Uterus (tissue), 3 donors: ENCODE measurements at regions not wholly inside any gene's neighbourhood (a gene's known extent, or its start where the extent isn't known, plus 50 kb on each side); places are given as distances from the start of the nearest gene placed in this dataset.

Source experiments
- DNase-seq, 2 donors: peaks; one replicate each; pipeline ENCODE4 v3.0.0-alpha.2; 2019 to 2020
- H3K27ac ChIP-seq, 2 donors: fragments of 200-600 bp; sonication (generic); 1 replicate in 1 of 2; 2 replicates in 1 of 2; pipeline ENCODE4 v1.5.1; 2016 to 2018
- H3K27me3 ChIP-seq, 2 donors: fragments of 200-600 bp; sonication (generic); one replicate each; pipeline ENCODE4 v1.5.1; 2018 to 2019; ENCODE audit warnings: control low read depth in 1 of 2
- H3K36me3 ChIP-seq, 2 donors: fragments of 200-600 bp; sonication (generic); one replicate each; pipeline ENCODE4 v1.5.1; 2019; ENCODE audit warnings: control low read depth in 1 of 2
- H3K4me1 ChIP-seq, 2 donors: fragments of 200-600 bp; sonication (generic); one replicate each; pipeline ENCODE4 v1.5.1; 2018 to 2019; ENCODE audit warnings: control low read depth in 1 of 2
- H3K4me3 ChIP-seq, 2 donors: fragments of 200-600 bp; sonication (generic); 1 replicate in 1 of 2; 2 replicates in 1 of 2; pipeline ENCODE4 v1.5.1; 2018 to 2019; ENCODE audit warnings: mild to moderate bottlenecking in 1 of 2
- H3K9me3 ChIP-seq, 2 donors: fragments of 200-600 bp; sonication (generic); one replicate each; pipeline ENCODE4 v1.5.1; 2019; ENCODE audit warnings: control low read depth in 1 of 2
- POLR2A ChIP-seq, 2 donors: fragments of 450-650 bp; IDR thresholded peaks; one replicate each; pipeline ENCODE4 v1.6.1; 2016; ENCODE audit warnings: antibody characterized with exemption in 2 of 2, mild to moderate bottlenecking in 1 of 2, moderate library complexity in 1 of 2
- intact Hi-C: fragments of 100-400 bp; cut with DNase I; formaldehyde crosslinking; loops from one replicate; pipeline ENCODE4 v1.15.1; 2023; ENCODE audit warnings: low total_unique reads
- TF ChIP-seq, protein P1 (sequence below), 4 experiments: fragments of 200-600 bp in 2 of 4; fragments of 450-650 bp in 2 of 4; sonication (generic) in 2 of 4; IDR thresholded peaks; one replicate each; pipeline ENCODE4 v1.5.1; 2016 to 2019; ENCODE audit warnings: antibody characterized with exemption in 4 of 4, mild to moderate bottlenecking in 2 of 4, moderate library complexity in 1 of 4
- donor health status: DM: yes; HTN: yes; CAD: no.

DNA sequence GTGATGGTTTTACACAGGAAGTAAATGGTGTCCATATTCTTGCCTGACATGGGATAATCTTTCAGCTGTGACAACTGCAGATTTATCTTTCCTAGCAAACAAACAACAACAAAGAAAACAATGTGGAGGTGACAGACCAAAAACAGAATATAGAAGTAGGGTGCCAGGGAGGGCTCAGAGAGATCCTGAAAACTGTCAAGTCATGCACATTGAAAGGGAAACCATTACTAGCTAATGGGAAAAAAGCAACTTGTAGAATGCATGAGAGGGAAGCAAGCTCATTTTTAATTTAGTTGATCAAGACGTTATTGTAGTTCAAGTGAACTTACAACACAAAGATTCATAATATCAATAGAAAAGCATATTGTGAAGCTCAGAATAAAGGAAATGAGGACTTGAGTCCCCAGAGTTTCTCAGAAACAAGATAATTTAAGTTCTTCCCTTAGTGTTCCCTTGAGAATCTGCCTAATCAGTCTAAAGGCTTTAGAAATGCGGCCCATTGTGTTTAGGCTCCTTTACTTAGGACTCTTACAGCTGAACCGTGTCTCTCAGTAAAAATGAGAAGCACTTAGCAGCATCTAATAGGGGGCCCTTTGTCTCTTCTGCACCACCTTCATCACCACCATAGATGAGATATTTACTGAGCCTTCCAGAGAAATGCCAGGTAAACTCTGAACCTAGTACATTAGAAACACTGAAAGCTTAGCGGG, 115.6 kb upstream of the CADPS start:
- Histone ChIP-seq H3K27me3 (no peaks in the 10 kb centered on the region), H3K4me3 (no peak overlapping the region), H3K9me3 (no peaks in the 10 kb centered on the region), H3K36me3 (no peaks in the 10 kb centered on the region), H3K4me1 (no peaks in the 10 kb centered on the region), H3K27ac (no peak overlapping the region)
- no peak for TF ChIP-seq POLR2A (IDR thresholded peaks at IDR 0.05)
- TF ChIP-seq, protein P1, sequence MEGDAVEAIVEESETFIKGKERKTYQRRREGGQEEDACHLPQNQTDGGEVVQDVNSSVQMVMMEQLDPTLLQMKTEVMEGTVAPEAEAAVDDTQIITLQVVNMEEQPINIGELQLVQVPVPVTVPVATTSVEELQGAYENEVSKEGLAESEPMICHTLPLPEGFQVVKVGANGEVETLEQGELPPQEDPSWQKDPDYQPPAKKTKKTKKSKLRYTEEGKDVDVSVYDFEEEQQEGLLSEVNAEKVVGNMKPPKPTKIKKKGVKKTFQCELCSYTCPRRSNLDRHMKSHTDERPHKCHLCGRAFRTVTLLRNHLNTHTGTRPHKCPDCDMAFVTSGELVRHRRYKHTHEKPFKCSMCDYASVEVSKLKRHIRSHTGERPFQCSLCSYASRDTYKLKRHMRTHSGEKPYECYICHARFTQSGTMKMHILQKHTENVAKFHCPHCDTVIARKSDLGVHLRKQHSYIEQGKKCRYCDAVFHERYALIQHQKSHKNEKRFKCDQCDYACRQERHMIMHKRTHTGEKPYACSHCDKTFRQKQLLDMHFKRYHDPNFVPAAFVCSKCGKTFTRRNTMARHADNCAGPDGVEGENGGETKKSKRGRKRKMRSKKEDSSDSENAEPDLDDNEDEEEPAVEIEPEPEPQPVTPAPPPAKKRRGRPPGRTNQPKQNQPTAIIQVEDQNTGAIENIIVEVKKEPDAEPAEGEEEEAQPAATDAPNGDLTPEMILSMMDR (IDR thresholded peaks at IDR 0.05) = no peak
- no peak for DNase-seq
- intact Hi-C loops = no loop called here

DNA sequence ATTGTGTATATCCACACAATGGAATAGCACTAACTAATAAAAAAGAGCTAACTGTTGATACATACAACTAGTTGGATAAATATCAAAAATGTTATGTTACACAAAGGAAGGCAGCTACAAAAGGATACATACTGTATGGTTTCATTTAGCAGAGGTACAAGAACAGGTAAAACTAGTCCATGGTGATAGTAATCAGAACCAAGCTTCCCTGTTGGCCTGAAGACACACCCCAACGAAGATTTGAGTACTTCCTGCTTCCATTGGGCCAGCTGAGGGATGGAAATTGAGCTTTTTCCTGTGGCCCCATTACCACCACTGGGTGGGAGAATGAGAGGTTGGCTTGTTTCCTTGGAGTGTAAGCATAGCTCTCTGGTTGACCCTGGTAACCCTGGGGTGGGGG, 117.3 kb upstream of the CADPS start:
- intact Hi-C loops = no loop called here
- Histone ChIP-seq H3K4me1 (no peaks in the 10 kb centered on the region), H3K27ac (no peak overlapping the region), H3K4me3 (no peak overlapping the region), H3K27me3 (no peaks in the 10 kb centered on the region), H3K9me3 (no peaks in the 10 kb centered on the region), H3K36me3 (no peaks in the 10 kb centered on the region)
- no peak for TF ChIP-seq POLR2A (IDR thresholded peaks at IDR 0.05)
- TF ChIP-seq, protein P1 (IDR thresholded peaks at IDR 0.05) = no peak
- DNase-seq = no peak

- Histone ChIP-seq H3K36me3 (no peaks in the 10 kb centered on the region), H3K4me1 (no peaks in the 10 kb centered on the region), H3K9me3 (no peaks in the 10 kb centered on the region), H3K4me3 (no peak overlapping the region), H3K27ac (no peak overlapping the region), H3K27me3 (no peaks in the 10 kb centered on the region)
- no peak for TF ChIP-seq POLR2A (IDR thresholded peaks at IDR 0.05)
- TF ChIP-seq, protein P1 (IDR thresholded peaks at IDR 0.05) = no peak
- DNase-seq = no peak
- intact Hi-C loops = no loop called here
Observed at GRCh38 chr3:62995119-62995518, 119.9 kb upstream of the CADPS start.

- Histone ChIP-seq H3K4me1 (no peaks in the 10 kb centered on the region), H3K36me3 (no peaks in the 10 kb centered on the region), H3K27me3 (no peaks in the 10 kb centered on the region), H3K4me3 (no peak overlapping the region), H3K9me3 (no peaks in the 10 kb centered on the region), H3K27ac (no peak overlapping the region)
- TF ChIP-seq, protein P1 (IDR thresholded peaks at IDR 0.05) = no peak
- no peak for TF ChIP-seq POLR2A (IDR thresholded peaks at IDR 0.05)
- intact Hi-C loops = no loop called here
- no peak for DNase-seq
Observed at GRCh38 chr3:62995530-62995929, 120.3 kb upstream of the CADPS start.

DNA sequence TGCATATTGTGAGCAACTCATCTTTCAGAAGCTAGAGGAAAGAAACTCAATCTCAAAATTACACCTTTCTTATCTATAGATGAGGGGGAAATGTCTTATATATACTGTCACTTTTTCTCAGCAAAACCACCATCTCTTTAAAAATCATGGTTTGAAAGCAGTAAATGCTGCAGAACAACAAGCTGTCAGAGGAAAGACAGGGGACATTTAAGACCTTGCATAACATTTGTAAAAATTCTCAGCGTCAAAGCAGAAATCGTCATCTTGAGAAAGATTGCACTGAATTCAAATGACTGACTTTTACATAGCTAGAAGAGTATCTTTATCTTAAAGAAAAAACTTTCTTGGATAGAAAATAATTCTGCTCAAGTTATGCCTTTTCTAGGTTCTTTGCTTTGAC, 122.2 kb upstream of the CADPS start:
- intact Hi-C loops = no loop called here
- H3K9me3 ChIP-seq = no peaks in the 10 kb centered on the region

GRCh38 chr3:62999158-62999557, 123.9 kb upstream of the CADPS start:
- no peak for TF ChIP-seq POLR2A (IDR thresholded peaks at IDR 0.05)
- TF ChIP-seq, protein P1 (IDR thresholded peaks at IDR 0.05) = no peak
- Histone ChIP-seq H3K27ac (no peak overlapping the region), H3K36me3 (no peaks in the 10 kb centered on the region), H3K9me3 (no peaks in the 10 kb centered on the region), H3K4me1 (no peaks in the 10 kb centered on the region), H3K4me3 (no peak overlapping the region), H3K27me3 (no peaks in the 10 kb centered on the region)
- intact Hi-C loops = no loop called here
- no peak for DNase-seq

More for the DNA sequence above, 122.2 kb upstream of the CADPS start:
- TF ChIP-seq POLR2A (IDR thresholded peaks at IDR 0.05) = no peak
- Histone ChIP-seq H3K4me1 (no peaks in the 10 kb centered on the region), H3K36me3 (no peaks in the 10 kb centered on the region), H3K27ac (no peak overlapping the region), H3K27me3 (no peaks in the 10 kb centered on the region), H3K4me3 (no peak overlapping the region)
- no peak for DNase-seq
